IMR-90 (cell line): ENCODE measurements at regions not wholly inside any gene's neighbourhood (a gene's known extent, or its start where the extent isn't known, plus 50 kb on each side); places are given as distances from the start of the nearest gene placed in this dataset.

Experiments used
- ATAC-seq: fragments of 200-7000 bp; cut with Tn5 transposase; 2 replicates; pipeline ENCODE4 v1.9.1; 2020; ENCODE audit warnings: low read depth, mild to moderate bottlenecking, moderate library complexity
- BruUV-seq: library from RNA; stranded (reverse); fragments of 400-500 nt; replicated peaks from 2 replicates; lab custom pipeline; 2021; lab: Mats Ljungman, UMichigan
- CTCF ChIA-PET: fragments of 300-600 bp; formaldehyde crosslinking; extraction: SDS; loops from one replicate; lab custom pipeline; 2021; ENCODE audit warnings: antibody characterized with exemption; lab: Yijun Ruan, JAX
- POLR2A ChIA-PET: fragments of 300-600 bp; sonication (Branson Sonifier 250); formaldehyde crosslinking; loops from one replicate; lab custom pipeline; 2022; ENCODE audit warnings: antibody characterized with exemption; ENCODE audit not compliant: unreplicated experiment; lab: Charles Lee
- DNase-seq: peaks from one replicate; pipeline ENCODE4 v3.0.0; 2013
- H2AFZ ChIP-seq: replicated peaks from 2 replicates; pipeline ENCODE3; 2013; ENCODE audit warnings: low read length, mild to moderate bottlenecking; ENCODE audit not compliant: poor library complexity
- H2AK5ac ChIP-seq: 2 replicates; pipeline ENCODE4 v1.6.1; 2013; ENCODE audit warnings: low read depth, low read length, inconsistent platforms
- H2AK9ac ChIP-seq: replicated peaks from 2 replicates; pipeline ENCODE3; 2013; ENCODE audit warnings: mild to moderate bottlenecking, low read depth, low read length, moderate library complexity; ENCODE audit not compliant: poor library complexity
- H2BK120ac ChIP-seq: 2 replicates; pipeline ENCODE4 v1.6.1; 2013; ENCODE audit warnings: low read depth, low read length, inconsistent platforms
- H2BK15ac ChIP-seq: 3 replicates; pipeline ENCODE4 v1.6.1; 2013; ENCODE audit warnings: low read depth, low read length, inconsistent platforms
- H2BK20ac ChIP-seq: 2 replicates; pipeline ENCODE4 v1.6.1; 2013; ENCODE audit warnings: low read depth, mild to moderate bottlenecking, inconsistent platforms, low read length, moderate library complexity
- H2BK5ac ChIP-seq: 2 replicates; pipeline ENCODE4 v1.6.1; 2013; ENCODE audit warnings: mild to moderate bottlenecking, low read depth, low read length, inconsistent platforms; ENCODE audit not compliant: poor library complexity, severe bottlenecking
- H3K14ac ChIP-seq: replicated peaks from 2 replicates; pipeline ENCODE4 v1.6.1; 2013; ENCODE audit warnings: low read depth, low read length, inconsistent platforms
- H3K18ac ChIP-seq: 2 replicates; pipeline ENCODE4 v1.6.1; 2013; ENCODE audit warnings: low read depth, low read length, control low read depth
- H3K23ac ChIP-seq: 2 replicates; pipeline ENCODE4 v1.6.1; 2013; ENCODE audit warnings: low read depth, low read length, inconsistent platforms
- H3K27ac ChIP-seq: 2 replicates; pipeline ENCODE4 v1.5.1; 2013; ENCODE audit warnings: mild to moderate bottlenecking, control low read depth, low read length; ENCODE audit not compliant: insufficient read depth
- H3K27me3 ChIP-seq: 2 replicates; pipeline ENCODE4 v1.6.1; 2013; ENCODE audit warnings: low read length; ENCODE audit not compliant: control insufficient read depth, insufficient read depth
- H3K36me3 ChIP-seq: 2 replicates; pipeline ENCODE4 v1.6.1; 2013; ENCODE audit warnings: low read length, mixed read lengths; ENCODE audit not compliant: control insufficient read depth, insufficient read depth
- H3K4ac ChIP-seq: 2 replicates; pipeline ENCODE4 v1.6.1; 2013; ENCODE audit warnings: low read depth, low read length, inconsistent platforms
- H3K4me1 ChIP-seq: 2 replicates; pipeline ENCODE4 v1.6.1; 2013; ENCODE audit warnings: low read length, mixed read lengths; ENCODE audit not compliant: control insufficient read depth, insufficient read depth
- H3K4me2 ChIP-seq: 2 replicates; pipeline ENCODE4 v1.6.1; 2013; ENCODE audit warnings: low read depth, mild to moderate bottlenecking, control low read depth, low read length, moderate library complexity
- H3K4me3 ChIP-seq: 2 replicates; pipeline ENCODE4 v1.5.1; 2013; ENCODE audit warnings: low read depth, mild to moderate bottlenecking, control low read depth, low read length, moderate library complexity; ENCODE audit not compliant: insufficient read depth
- H3K56ac ChIP-seq: 2 replicates; pipeline ENCODE4 v1.6.1; 2013; ENCODE audit warnings: low read length, inconsistent platforms; ENCODE audit not compliant: insufficient read depth; ENCODE audit errors: extremely low read depth
- H3K79me1 ChIP-seq, 2 experiments: 2 replicates each; pipeline ENCODE4 v1.6.1; 2013; ENCODE audit warnings: low read length in 2 of 2, inconsistent platforms in 1 of 2, low read depth in 1 of 2
- H3K9ac ChIP-seq: 2 replicates; pipeline ENCODE4 v1.6.1; 2013; ENCODE audit warnings: low read depth, low read length, control low read depth
- H3K9me1 ChIP-seq: 2 replicates; pipeline ENCODE4 v1.6.1; 2013; ENCODE audit warnings: low read length, inconsistent platforms; ENCODE audit not compliant: insufficient read depth
- H3K9me3 ChIP-seq: 2 replicates; pipeline ENCODE4 v1.6.1; 2013; ENCODE audit warnings: low read length; ENCODE audit not compliant: control insufficient read depth, insufficient read depth
- H4K20me1 ChIP-seq: 2 replicates; pipeline ENCODE4 v1.6.1; 2013; ENCODE audit warnings: low read length, inconsistent platforms; ENCODE audit not compliant: insufficient read depth
- H4K5ac ChIP-seq: 2 replicates; pipeline ENCODE4 v1.6.1; 2013; ENCODE audit warnings: mild to moderate bottlenecking, low read depth, low read length, control low read depth
- H4K8ac ChIP-seq, 2 experiments: 2 replicates each; pipeline ENCODE4 v1.6.1; 2013; ENCODE audit warnings: low read depth in 2 of 2, low read length in 2 of 2, control low read depth in 1 of 2, inconsistent platforms in 1 of 2
- H4K91ac ChIP-seq: 2 replicates; pipeline ENCODE4 v1.6.1; 2013; ENCODE audit warnings: low read depth, low read length, inconsistent platforms; ENCODE audit not compliant: insufficient read depth
- CEBPB ChIP-seq: IDR thresholded peaks from 2 replicates; pipeline ENCODE4 v1.6.1; 2012; ENCODE audit warnings: low read depth, low read length, improper control_type of control experiment
- CHD1 ChIP-seq: IDR thresholded peaks from 2 replicates; pipeline ENCODE4 v1.6.1; 2012; ENCODE audit warnings: low read depth, low read length, improper control_type of control experiment
- CTCF ChIP-seq: conservative IDR thresholded peaks from 2 replicates; pipeline ENCODE4 v1.5.1; 2012; ENCODE audit warnings: mild to moderate bottlenecking, low read depth, low read length, improper control_type of control experiment
- FOS ChIP-seq: fragments of 150-350 bp; IDR thresholded peaks from 2 replicates; pipeline ENCODE4 v1.6.1; 2016; ENCODE audit warnings: low read depth, low read length
- MXI1 ChIP-seq: IDR thresholded peaks from 2 replicates; pipeline ENCODE4 v1.6.1; 2012; ENCODE audit warnings: low read depth, mild to moderate bottlenecking, low read length, moderate library complexity, borderline replicate concordance
- NFE2L2 ChIP-seq: fragments of 150-350 bp; IDR thresholded peaks from 2 replicates; pipeline ENCODE4 v1.6.1; 2016; ENCODE audit warnings: low read depth, mild to moderate bottlenecking, low read length
- POLR2A ChIP-seq: IDR thresholded peaks from 2 replicates; pipeline ENCODE4 v1.6.1; 2012; ENCODE audit warnings: mild to moderate bottlenecking, low read depth, low read length
- SMC3 ChIP-seq: fragments of 150-350 bp; IDR thresholded peaks from 2 replicates; pipeline ENCODE4 v1.6.1; 2016; ENCODE audit warnings: low read depth, mild to moderate bottlenecking, antibody characterized with exemption, low read length, moderate library complexity
- USF2 ChIP-seq: fragments of 150-350 bp; IDR thresholded peaks from 2 replicates; pipeline ENCODE4 v1.6.1; 2017; ENCODE audit warnings: mild to moderate bottlenecking, antibody characterized with exemption, low read length, low read depth
- WGBS, 2 experiments: methylation state at CpG; one replicate each; pipeline versions ENCODE4 v1.1.5 to v1.1.7; 2013; ENCODE audit warnings: missing lambda C conversion rate in 2 of 2; ENCODE audit not compliant: insufficient read length in 1 of 2; ENCODE audit errors: extremely low coverage in 2 of 2; 5-methylcytosine and 5-hydroxymethylcytosine counted together
- dilution Hi-C: fragments of 300-500 bp; cut with HindIII; formaldehyde crosslinking; loops from one replicate; pipeline ENCODE4 v1.14.3; 2018; ENCODE audit warnings: low sequenced_read_pairs; ENCODE audit not compliant: unreplicated experiment
- in situ Hi-C: fragments of 300-500 bp; cut with MboI; formaldehyde crosslinking; loops from 3 replicates; pipeline ENCODE4 v1.14.3; 2019; ENCODE audit warnings: low sequenced_read_pairs, inconsistent platforms, mixed read lengths
- intact Hi-C: fragments of 100-400 bp; cut with micrococcal nuclease; formaldehyde crosslinking; loops from 2 replicates; pipeline ENCODE4 v1.10.0; 2022

- no peak overlapping the region for H3K4me2 ChIP-seq
- no peaks in the 10 kb centered on the region for H3K9me1 ChIP-seq
- H3K27ac ChIP-seq = no peak overlapping the region
- no peak overlapping the region for H4K91ac ChIP-seq
- no peak overlapping the region for H2BK20ac ChIP-seq
- H4K20me1 ChIP-seq = no peaks in the 10 kb centered on the region
- H4K8ac ChIP-seq = no peak overlapping the region
- H2AK9ac ChIP-seq = no peak overlapping the region
- H3K27me3 ChIP-seq = no peaks in the 10 kb centered on the region
- ChIA-PET POLR2A (no interaction called here), CTCF (no interaction called here)
- no peak overlapping the region for H2AFZ ChIP-seq
- in situ Hi-C loops (no loop called here), intact Hi-C loops (no loop called here), dilution Hi-C loops (no loop called here)
- no peaks in the 10 kb centered on the region for H3K36me3 ChIP-seq
- H2BK120ac ChIP-seq = no peak overlapping the region
- no peak overlapping the region for H3K9ac ChIP-seq
- H3K4me1 ChIP-seq = no peaks in the 10 kb centered on the region
- no peak overlapping the region for H3K4ac ChIP-seq
- no peak overlapping the region for H3K4me3 ChIP-seq
- H2BK15ac ChIP-seq = no peak overlapping the region
- DNase-seq = no peak
- H3K18ac ChIP-seq = no peak overlapping the region
- H3K9me3 ChIP-seq = no peaks in the 10 kb centered on the region
- H3K23ac ChIP-seq = no peak overlapping the region
- H2BK5ac ChIP-seq = no peak overlapping the region
- no peak overlapping the region for H4K5ac ChIP-seq
- no peak for ATAC-seq
- no peak for TF ChIP-seq NFE2L2
- TF ChIP-seq SMC3 = no peak
- no peak for TF ChIP-seq FOS
- TF ChIP-seq CEBPB = no peak
- TF ChIP-seq POLR2A = no peak
- TF ChIP-seq CHD1 = no peak
- TF ChIP-seq MXI1 = no peak
- no peak for TF ChIP-seq USF2
- no peak for TF ChIP-seq CTCF
- no peak overlapping the region for H2AK5ac ChIP-seq
- WGBS, 2 experiments = 33% methylated on average over 1 of the region's 2 CpGs; no CpG with 5 or more reads in 1 of the 2 experiments
- H3K79me1 ChIP-seq = no peaks in the 10 kb centered on the region
- H3K14ac ChIP-seq = no peak overlapping the region
- no peak overlapping the region for H3K56ac ChIP-seq
- no TSS peak for BruUV-seq
These were observed 492.3 kb upstream of the PRMT6 start for GRCh38 chr1:106564192-106564591.
